ENCODE measurements at regions not wholly inside any gene's neighbourhood (a gene's known extent, or its start where the extent isn't known, plus 50 kb on each side); places are given as distances from the start of the nearest gene placed in this dataset.
"Not testable (repeated sequence)": the region's sequence is repeated elsewhere in the genome, so short reads cannot be mapped to it uniquely, and the experiment has no call there.

- H3K4me1 ChIP-seq: peaks cover 0 to 3% (median 0%) of the 10 kb centered on the region in 4 donors
- DNase-seq (ENCODE audit: extremely low spot score): peak; percentile 77
- H3K9me3 ChIP-seq: no peaks in the 10 kb centered on the region
- H3K27me3 ChIP-seq: no peaks in the 10 kb centered on the region
- TF ChIP-seq POLR2A (IDR thresholded peaks at IDR 0.05; ENCODE audit: low read depth) (no peak), CTCF (IDR thresholded peaks at IDR 0.05) (no peak), POLR2AphosphoS5 (IDR thresholded peaks at IDR 0.05) (no peak), EP300 (IDR thresholded peaks at IDR 0.05) (no peak)
- no peaks in the 10 kb centered on the region for H3K36me3 ChIP-seq
- WGBS: 88% methylated on average over 8 of the region's 9 CpGs
- intact Hi-C loops (cut with DNase I): no loop called here
- no peak overlapping the region for H3K27ac ChIP-seq (replicated peaks in 1 of 4)
- no peak overlapping the region for H3K4me3 ChIP-seq
Measured at GRCh38 chr10:43922335-43923280, 273.9 kb upstream of the ZNF32 start.

DNA sequence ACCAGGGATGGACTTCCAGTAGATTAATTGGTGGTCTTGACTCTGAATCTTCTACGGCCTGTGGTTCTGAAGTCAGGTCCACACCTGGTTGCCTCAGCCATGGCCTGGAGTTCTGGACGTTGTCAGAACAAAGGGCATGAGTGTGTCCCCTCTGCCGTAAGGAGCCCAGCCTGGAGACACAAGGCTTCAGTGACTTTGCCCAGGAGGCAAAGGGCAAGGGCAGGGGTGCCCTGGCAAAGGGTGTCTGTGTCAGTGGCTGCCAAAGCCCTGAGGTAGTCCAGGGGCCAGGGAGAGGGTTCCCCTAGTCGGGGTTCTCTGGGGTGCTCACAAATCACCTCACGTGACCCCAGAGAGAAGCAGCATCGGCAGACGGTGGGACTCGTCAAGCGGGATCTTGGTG lies 273.2 kb upstream of the ZNF32 start:
- intact Hi-C loops (cut with DNase I): no loop called here
- TF ChIP-seq CTCF (IDR thresholded peaks at IDR 0.05) (no peak), POLR2A (IDR thresholded peaks at IDR 0.05; ENCODE audit: low read depth) (no peak)
- Histone ChIP-seq H3K9me3 (no peaks in the 10 kb centered on the region), H3K27ac (replicated peaks in 1 of 4) (no peak overlapping the region), H3K4me3 (no peak overlapping the region), H3K36me3 (no peaks in the 10 kb centered on the region), H3K27me3 (no peaks in the 10 kb centered on the region), H3K4me1 (peaks cover 0 to 3% (median 0%) of the 10 kb centered on the region in 4 donors)
- no peak for DNase-seq (ENCODE audit: extremely low spot score)
- 96% methylated on average over 9 of the region's 9 CpGs for WGBS

- peaks cover 0 to 3% (median 0%) of the 10 kb centered on the region in 4 donors for H3K4me1 ChIP-seq
- intact Hi-C loops (cut with DNase I): no loop called here
- no peak overlapping the region for H3K4me3 ChIP-seq
- no peaks in the 10 kb centered on the region for H3K9me3 ChIP-seq
- H3K27ac ChIP-seq (replicated peaks in 1 of 4): no peak overlapping the region
- H3K27me3 ChIP-seq: no peaks in the 10 kb centered on the region
- TF ChIP-seq POLR2AphosphoS5 (IDR thresholded peaks at IDR 0.05): no peak
- DNase-seq (ENCODE audit: extremely low spot score): no peak
- 96% methylated on average over 6 of the region's 6 CpGs for WGBS
- H3K36me3 ChIP-seq: no peaks in the 10 kb centered on the region
Measured at GRCh38 chr10:43921478-43921877, 272.8 kb upstream of the ZNF32 start.

- H3K4me1 ChIP-seq; H3K4me3 ChIP-seq; H3K9me3 ChIP-seq; H3K27me3 ChIP-seq; DNase-seq (ENCODE audit: extremely low spot score); H3K36me3 ChIP-seq; intact Hi-C loops (cut with DNase I); H3K27ac ChIP-seq (replicated peaks in 1 of 4): not testable (repeated sequence)
- 97% methylated on average over 5 of the region's 12 CpGs for WGBS
Measured at GRCh38 chr10:43920236-43920758, 271.6 kb upstream of the ZNF32 start.

DNA sequence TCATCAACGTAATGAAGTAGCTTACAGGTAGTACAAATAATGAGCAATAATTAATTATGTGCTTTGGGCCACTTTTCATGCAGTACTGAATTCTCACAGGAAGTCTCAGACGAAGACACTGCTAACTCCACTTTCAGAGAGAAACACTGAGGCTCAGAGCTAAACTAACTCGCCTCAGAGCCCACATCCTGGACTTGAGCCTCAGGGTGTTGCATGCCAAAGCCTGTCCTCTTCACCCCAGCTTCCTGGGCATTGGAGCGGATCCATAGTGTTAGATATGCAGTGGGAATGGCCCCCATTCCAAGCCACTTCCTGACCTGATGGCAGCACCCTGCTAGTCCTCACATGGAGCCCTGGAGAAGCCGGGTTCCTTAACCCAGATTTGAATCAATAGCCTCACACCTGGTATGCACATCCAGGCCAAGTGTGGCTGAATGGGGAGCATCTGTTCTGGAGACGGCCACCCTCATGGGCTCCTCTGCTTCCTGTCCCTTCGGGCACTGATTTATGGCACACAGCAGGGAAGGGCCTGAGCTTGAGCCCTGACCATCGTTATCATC lies 265.1 kb upstream of the ZNF32 start:
- Histone ChIP-seq H3K4me1 (peaks cover 14 to 23% (median 21%) of the 10 kb centered on the region in 4 donors), H3K27ac (replicated peaks in 1 of 4) (no peak overlapping the region), H3K9me3 (no peaks in the 10 kb centered on the region), H3K27me3 (no peaks in the 10 kb centered on the region), H3K4me3 (no peak overlapping the region), H3K36me3 (no peaks in the 10 kb centered on the region)
- peak; percentile 66 for DNase-seq (ENCODE audit: extremely low spot score)
- intact Hi-C loops (cut with DNase I): loop anchor here (5.0 kb wide), 1 partner anchor 221 kb away; no protein-coding TSS in a partner anchor
- 87% methylated on average over 7 of the region's 8 CpGs for WGBS
- TF ChIP-seq EP300 (IDR thresholded peaks at IDR 0.05): no peak
- no peak for TF ChIP-seq CTCF (IDR thresholded peaks at IDR 0.05)
